HEK293 (cell line): ENCODE measurements at regions not wholly inside any gene's neighbourhood (a gene's known extent, or its start where the extent isn't known, plus 50 kb on each side); places are given as distances from the start of the nearest gene placed in this dataset.

Experiments used
- CTCF ChIP-seq: fragments of 450-650 bp; formaldehyde crosslinking; IDR thresholded peaks from 2 replicates; pipeline ENCODE4 v1.5.1; 2016; ENCODE audit warnings: missing biosample characterization, missing genetic modification characterization
- HOXA7 ChIP-seq: sonication (generic); formaldehyde crosslinking; IDR thresholded peaks from 2 replicates; pipeline ENCODE4 v1.8.1; 2022; ENCODE audit warnings: missing genetic modification reagents, borderline replicate concordance
- KLF16 ChIP-seq: fragments of 450-650 bp; formaldehyde crosslinking; IDR thresholded peaks from 2 replicates; pipeline ENCODE4 v1.5.1; 2017; ENCODE audit warnings: missing biosample characterization, missing genetic modification characterization
- RBAK ChIP-seq: fragments of 450-650 bp; formaldehyde crosslinking; IDR thresholded peaks from 2 replicates; pipeline ENCODE4 v1.5.1; 2016; ENCODE audit warnings: missing biosample characterization, missing genetic modification characterization
- YY1 ChIP-seq: fragments of 450-650 bp; formaldehyde crosslinking; IDR thresholded peaks from 2 replicates; pipeline ENCODE4 v1.5.1; 2018; ENCODE audit warnings: missing biosample characterization, missing genetic modification characterization
- ZNF354C ChIP-seq: fragments of 450-650 bp; formaldehyde crosslinking; IDR thresholded peaks from 2 replicates; pipeline ENCODE4 v1.5.1; 2016; ENCODE audit warnings: missing biosample characterization, missing genetic modification characterization, low read depth, borderline replicate concordance
- ZNF561 ChIP-seq: fragments of 450-650 bp; IDR thresholded peaks from 2 replicates; pipeline ENCODE4 v1.5.1; 2018; ENCODE audit warnings: missing biosample characterization, missing genetic modification characterization, borderline replicate concordance
- ZNF626 ChIP-seq: fragments of 450-650 bp; sonication (Bioruptor Pico); formaldehyde crosslinking; IDR thresholded peaks from 2 replicates; pipeline ENCODE4 v1.5.1; 2018; ENCODE audit warnings: missing biosample characterization, missing genetic modification characterization, inconsistent platforms
- ZNF639 ChIP-seq: fragments of 450-650 bp; formaldehyde crosslinking; IDR thresholded peaks from 2 replicates; pipeline ENCODE4 v1.5.1; 2016; ENCODE audit warnings: missing biosample characterization, missing genetic modification characterization
- ZNF830 ChIP-seq: fragments of 450-650 bp; IDR thresholded peaks from 2 replicates; pipeline ENCODE4 v1.5.0; 2018; ENCODE audit warnings: missing biosample characterization, missing genetic modification characterization, low read depth, mild to moderate bottlenecking, moderate library complexity
- ZSCAN18 ChIP-seq: fragments of 450-650 bp; formaldehyde crosslinking; IDR thresholded peaks from 2 replicates; pipeline ENCODE4 v1.5.1; 2016; ENCODE audit warnings: missing biosample characterization, missing genetic modification characterization
- ZSCAN5A ChIP-seq: fragments of 450-650 bp; formaldehyde crosslinking; IDR thresholded peaks from 2 replicates; pipeline ENCODE4 v1.5.1; 2016; ENCODE audit warnings: missing biosample characterization, missing genetic modification characterization

- TF ChIP-seq CTCF (tag by site-specific recombination) (no peak), ZNF830 (tag by site-specific recombination) (no peak), ZNF561 (tag by site-specific recombination) (no peak), KLF16 (tag by site-specific recombination) (no peak), ZSCAN18 (no peak), ZNF626 (tag by site-specific recombination) (no peak), RBAK (tag by site-specific recombination) (no peak), HOXA7 (CRISPR knock-in tag) (no peak), YY1 (tag by site-specific recombination) (no peak), ZNF639 (tag by site-specific recombination) (no peak), ZNF354C (tag by site-specific recombination) (no peak), ZSCAN5A (tag by site-specific recombination) (no peak)
Observed at GRCh38 chr18:53920312-53921075, 304.0 kb downstream of the MBD2 start.
